ENCODE measurements at regions not wholly inside any gene's neighbourhood (a gene's known extent, or its start where the extent isn't known, plus 50 kb on each side); places are given as distances from the start of the nearest gene placed in this dataset.

GRCh38 chr6:4606821-4607704, 169.1 kb upstream of the CDYL start:
- TF ChIP-seq POLR2AphosphoS5 (IDR thresholded peaks at IDR 0.05; ENCODE audit: low read depth, low read length) (no peak), TAF1 (IDR thresholded peaks at IDR 0.05; ENCODE audit: borderline replicate concordance, insufficient read depth, low read length) (no peak)

Measured in PFSK-1 (cell line).